Skin epidermis (tissue), 12 donors: ENCODE measurements at regions not wholly inside any gene's neighbourhood (a gene's known extent, or its start where the extent isn't known, plus 50 kb on each side); places are given as distances from the start of the nearest gene placed in this dataset.
"Not testable (repeated sequence)": the region's sequence is repeated elsewhere in the genome, so short reads cannot be mapped to it uniquely, and the experiment has no call there.

ENCODE experiments used
- H3K27ac ChIP-seq, 21 experiments: fragments of 200-600 bp; sonication (generic) in 11 of 21; one replicate each; pipeline ENCODE4 v1.5.0; 2020; ENCODE audit warnings: mild to moderate bottlenecking in 3 of 21, inconsistent platforms in 2 of 21, moderate library complexity in 2 of 21
- H3K4me3 ChIP-seq, 7 experiments: fragments of 200-600 bp; sonication (generic) in 2 of 7; one replicate each; pipeline ENCODE4 v1.5.0; 2020; ENCODE audit warnings: inconsistent platforms in 2 of 7, mild to moderate bottlenecking in 2 of 7, moderate library complexity in 1 of 7

GRCh38 chr1:194930132-194930531 lies 1678.1 kb downstream of the KCNT2 start:
- no peak overlapping the region for H3K4me3 ChIP-seq
- no peak overlapping the region for H3K27ac ChIP-seq

- Histone ChIP-seq H3K27ac (no peak overlapping the region), H3K4me3 (no peak overlapping the region)
Observed at GRCh38 chr1:194929357-194929756, 1678.9 kb downstream of the KCNT2 start.

DNA sequence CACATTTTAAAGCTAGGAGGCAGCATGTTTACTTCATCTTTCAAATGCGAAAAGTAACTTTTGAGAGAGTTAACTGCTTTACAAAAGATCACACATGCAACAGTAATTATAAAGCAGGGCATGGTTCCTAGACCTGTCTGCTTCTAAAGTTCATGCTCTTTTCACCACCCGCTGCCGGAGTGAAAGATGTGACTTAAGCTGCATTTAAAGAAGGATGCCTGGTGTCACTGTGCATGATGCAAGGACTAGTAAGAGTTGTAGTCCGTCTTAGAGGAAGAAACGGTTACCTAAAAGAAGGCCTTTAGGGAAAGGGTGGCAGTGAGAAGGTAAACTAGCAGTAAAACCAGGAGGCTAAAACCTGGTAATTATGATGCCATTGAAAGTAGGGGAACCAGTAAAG lies 1689.1 kb downstream of the KCNT2 start:
- Histone ChIP-seq H3K4me3 (no peak overlapping the region), H3K27ac (no peak overlapping the region)

DNA sequence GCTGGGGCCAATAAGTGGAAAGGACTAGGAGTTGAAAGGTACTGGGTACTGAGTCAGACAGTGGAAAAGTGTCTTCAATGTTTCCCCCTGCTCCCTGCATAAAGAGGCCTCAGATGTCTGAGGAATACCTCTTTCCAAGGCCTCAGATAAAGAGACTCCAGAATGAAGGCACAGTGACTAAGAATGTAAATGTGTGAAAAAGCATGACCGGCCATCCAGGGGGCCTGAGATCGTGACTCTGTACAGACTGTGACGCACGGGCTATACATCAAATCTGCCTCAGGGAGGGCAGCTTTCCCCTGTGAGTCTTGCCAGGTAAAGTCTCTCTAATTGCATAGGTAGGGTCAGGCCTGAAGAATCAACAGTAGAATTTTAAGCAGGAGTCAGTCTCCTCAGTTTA lies 1690.5 kb downstream of the KCNT2 start:
- Histone ChIP-seq H3K4me3 (no peak overlapping the region), H3K27ac (no peak overlapping the region)

DNA sequence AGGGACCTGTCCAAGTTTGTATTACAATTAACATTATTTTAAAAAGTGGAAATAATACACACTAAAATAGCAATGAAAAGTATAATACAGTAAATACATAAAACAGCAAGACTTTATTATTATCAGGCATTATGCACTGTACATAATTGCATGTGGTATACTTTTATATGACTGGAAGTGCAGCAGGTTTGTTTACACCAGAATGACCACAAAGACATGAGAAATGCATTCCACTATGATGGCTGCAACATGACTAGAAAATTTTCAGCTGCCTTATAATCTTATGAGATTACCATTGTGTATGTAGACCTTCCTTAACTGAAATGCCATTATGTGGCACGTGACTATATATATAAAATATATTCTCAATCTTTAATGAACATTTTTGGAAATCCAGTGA lies 1699.6 kb downstream of the KCNT2 start:
- no peak overlapping the region for H3K4me3 ChIP-seq
- no peak overlapping the region for H3K27ac ChIP-seq

- no peak overlapping the region for H3K4me3 ChIP-seq
- no peak overlapping the region for H3K27ac ChIP-seq
Observed at GRCh38 chr1:194903524-194903923, 1704.7 kb downstream of the KCNT2 start.

- Histone ChIP-seq H3K27ac (no peak overlapping the region), H3K4me3 (no peak overlapping the region)
Observed at GRCh38 chr1:194889310-194889709, 1702.9 kb upstream of the B3GALT2 start.

- Histone ChIP-seq H3K27ac (no peak overlapping the region), H3K4me3 (no peak overlapping the region)
Observed at GRCh38 chr1:194870860-194871259, 1684.4 kb upstream of the B3GALT2 start.

DNA sequence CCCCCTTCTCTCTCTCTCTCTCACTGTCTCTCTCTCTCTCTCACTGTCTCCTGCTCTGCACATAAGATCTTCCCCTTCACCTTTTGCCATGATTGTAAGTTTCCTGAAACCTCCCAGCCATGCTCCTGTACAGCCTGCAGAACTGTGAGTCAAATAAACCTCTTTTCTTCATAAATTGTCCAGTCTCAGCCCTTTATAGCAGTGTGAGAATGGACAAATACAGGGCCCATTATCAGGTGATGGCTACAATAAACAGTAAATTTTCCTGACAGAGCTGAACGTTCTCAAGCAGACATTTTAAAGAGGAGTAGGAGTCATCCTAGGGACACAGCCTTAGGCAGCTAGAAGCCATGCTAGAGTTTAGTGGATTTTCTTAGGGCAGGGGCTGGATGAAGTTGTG lies 1679.7 kb upstream of the B3GALT2 start:
- Histone ChIP-seq H3K27ac (no peak overlapping the region), H3K4me3 (no peak overlapping the region)

DNA sequence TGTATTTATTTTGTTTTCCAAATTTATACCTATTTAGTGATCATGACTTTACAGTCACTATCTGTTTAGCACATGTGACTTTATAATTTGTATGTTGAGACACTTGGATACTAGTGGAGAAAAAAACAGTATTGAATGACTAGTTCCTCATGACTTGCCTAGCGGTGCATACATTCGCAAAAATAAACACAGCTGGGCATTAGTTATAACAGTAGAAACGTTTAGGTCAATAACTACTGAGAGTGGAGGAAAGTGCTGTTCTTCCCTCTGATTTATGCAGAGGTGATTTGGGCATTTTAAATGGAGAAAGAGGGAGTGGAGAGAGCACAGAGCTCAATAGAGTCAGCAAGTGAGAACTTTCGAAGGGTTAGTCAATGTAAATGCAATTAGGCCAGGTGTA lies 1679.0 kb upstream of the B3GALT2 start:
- H3K4me3 ChIP-seq, result no peak overlapping the region
- no peak overlapping the region for H3K27ac ChIP-seq

GRCh38 chr1:194862129-194862528 lies 1675.7 kb upstream of the B3GALT2 start:
- H3K4me3 ChIP-seq, result no peak overlapping the region
- H3K27ac ChIP-seq, result no peak overlapping the region

DNA sequence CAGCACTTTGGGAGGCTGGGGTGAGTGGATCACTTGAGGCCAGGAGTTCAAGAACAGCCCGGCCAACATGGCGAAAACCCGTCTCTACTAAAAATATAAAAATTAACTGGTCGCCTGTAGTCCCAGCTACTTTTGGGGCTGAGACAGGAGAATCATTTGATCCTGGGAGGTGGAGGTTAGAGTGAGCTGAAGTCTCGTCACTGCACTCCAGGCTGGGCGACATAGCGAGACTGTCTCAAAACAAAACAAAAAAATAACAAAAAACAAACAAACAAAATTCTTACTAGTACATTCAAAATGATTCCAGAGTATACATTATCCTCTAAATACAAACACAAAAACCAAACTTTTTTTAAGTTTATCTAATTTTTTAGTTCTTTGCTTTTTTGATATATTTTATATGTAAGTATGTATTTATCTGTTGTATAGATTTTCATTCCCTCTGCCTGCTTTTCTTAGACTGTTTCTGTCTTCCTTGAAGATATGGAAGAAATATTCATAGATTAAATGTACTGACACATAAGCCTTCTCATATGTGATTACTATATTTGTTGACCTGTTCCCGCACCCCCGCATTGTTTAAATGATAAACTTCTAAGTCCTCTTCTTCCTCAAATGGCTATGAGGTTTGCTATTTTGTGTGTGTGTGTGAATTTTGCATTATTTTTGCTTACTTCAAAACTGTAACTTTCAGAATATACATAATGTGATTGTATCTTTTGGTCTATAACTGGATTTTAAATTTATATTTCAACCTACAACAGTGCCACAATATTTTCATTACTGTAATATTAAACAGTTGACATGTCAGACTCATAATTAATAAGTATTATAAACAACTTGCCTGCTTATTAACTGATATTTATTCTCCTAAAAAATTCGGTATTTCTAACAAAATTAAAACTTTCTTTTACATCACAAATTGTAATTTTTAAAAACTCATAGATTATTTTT lies 1674.1 kb upstream of the B3GALT2 start:
- Histone ChIP-seq H3K4me3 (no peak overlapping the region), H3K27ac (no peak overlapping the region)

DNA sequence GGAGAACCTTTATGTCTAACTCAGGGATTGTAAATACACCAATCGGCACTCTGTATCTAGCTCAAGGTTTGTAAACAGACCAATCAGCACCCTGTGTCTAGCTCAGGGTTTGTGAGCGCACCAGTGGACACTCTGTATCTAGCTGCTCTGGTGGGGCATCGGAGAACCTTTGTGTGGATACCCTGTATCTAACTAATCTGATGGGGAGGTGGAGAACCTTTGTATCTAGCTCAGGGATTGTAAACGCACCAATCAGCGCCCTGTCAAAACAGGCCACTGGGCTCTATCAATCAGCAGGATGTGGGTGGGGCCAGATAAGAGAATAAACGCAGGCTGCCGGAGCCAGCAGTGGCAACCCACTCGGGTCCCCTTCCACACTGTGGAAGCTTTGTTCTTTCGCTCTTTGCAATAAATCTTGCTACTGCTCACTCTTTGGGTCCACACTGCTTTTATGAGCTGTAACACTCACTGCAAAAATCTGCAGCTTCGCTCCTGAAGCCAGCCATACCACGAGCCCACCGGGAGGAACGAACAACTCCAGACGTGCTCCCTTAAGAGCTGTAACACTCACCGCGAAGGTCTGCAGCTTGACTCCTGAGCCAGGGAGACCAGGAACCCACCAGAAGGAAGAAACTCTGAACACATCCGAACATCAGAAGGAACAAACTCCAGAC lies 1673.2 kb upstream of the B3GALT2 start:
- H3K27ac ChIP-seq, H3K4me3 ChIP-seq: not testable (repeated sequence)

DNA sequence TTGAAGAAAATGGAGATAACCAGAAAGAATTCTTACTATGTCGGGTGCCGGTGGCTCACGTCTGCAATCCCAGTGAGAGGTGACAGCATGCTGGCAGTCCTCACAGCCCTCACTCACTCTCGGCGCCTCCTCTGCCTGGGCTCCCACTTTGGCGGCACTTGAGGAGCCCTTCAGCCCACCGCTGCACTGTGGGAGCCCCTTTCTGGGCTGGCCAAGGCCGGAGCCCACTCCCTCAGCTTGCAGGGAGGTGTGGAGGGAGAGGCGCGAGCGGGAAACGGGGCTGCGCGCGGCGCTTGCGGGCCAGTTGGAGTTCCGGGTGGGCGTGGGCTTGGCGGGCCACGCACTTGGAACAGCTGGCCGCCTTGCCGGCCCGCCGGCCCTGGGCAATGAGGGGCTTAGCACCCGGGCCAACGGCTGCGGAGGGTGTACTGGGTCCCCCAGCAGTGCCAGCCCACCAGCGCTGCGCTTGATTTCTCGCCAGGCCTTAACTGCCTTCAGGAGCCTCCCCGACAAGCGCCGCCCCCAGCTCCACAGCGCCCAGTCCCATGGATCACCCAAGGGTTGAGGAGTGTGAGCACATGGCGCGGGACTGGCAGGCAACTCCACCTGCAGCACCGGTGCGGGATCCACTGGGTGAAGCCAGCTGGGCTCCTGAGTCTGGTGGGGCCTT lies 1672.5 kb upstream of the B3GALT2 start:
- not testable (repeated sequence) for H3K4me3 ChIP-seq, H3K27ac ChIP-seq

- Histone ChIP-seq H3K27ac (no peak overlapping the region), H3K4me3 (no peak overlapping the region)
Observed at GRCh38 chr1:194857413-194857812, 1671.0 kb upstream of the B3GALT2 start.

DNA sequence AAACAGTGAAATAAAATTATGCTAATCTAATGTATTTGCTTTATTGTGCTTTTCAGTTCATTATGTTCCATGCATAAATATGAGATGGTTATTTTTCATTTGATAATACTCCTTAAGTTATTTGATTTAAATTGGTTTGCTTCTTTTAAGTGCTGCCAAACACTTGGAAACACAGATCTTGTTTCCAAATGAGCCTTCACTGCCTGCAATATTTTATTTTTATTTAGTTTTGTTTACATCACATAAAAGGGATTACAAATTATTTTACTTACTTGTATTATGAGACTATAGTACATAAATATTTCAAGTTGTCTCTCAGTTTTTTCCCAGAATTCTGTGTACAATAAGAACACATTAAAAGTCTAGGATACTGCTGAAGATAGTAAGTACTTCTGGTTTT lies 1662.4 kb upstream of the B3GALT2 start:
- Histone ChIP-seq H3K4me3 (no peak overlapping the region), H3K27ac (no peak overlapping the region)

DNA sequence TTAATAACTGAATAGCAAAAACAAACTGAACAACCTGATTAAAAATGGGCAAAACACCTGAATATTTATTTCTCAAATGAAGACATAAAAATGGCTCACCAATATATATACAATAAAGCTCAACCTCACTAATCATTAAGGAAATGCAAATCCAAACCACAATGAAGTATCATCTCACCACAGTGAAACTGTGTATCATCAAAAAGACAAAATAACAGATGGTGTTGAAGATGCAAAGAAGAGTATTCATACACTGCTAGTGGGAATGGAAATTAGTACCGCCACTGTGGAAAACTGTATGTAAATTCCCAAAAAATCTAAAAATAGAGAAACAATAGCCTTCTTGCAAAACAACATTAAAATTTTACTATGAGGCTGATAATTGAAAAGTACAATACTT lies 1660.1 kb upstream of the B3GALT2 start:
- H3K4me3 ChIP-seq, result no peak overlapping the region
- no peak overlapping the region for H3K27ac ChIP-seq

- Histone ChIP-seq H3K4me3 (no peak overlapping the region), H3K27ac (no peak overlapping the region)
Observed at GRCh38 chr1:194843077-194843476, 1656.7 kb upstream of the B3GALT2 start.

DNA sequence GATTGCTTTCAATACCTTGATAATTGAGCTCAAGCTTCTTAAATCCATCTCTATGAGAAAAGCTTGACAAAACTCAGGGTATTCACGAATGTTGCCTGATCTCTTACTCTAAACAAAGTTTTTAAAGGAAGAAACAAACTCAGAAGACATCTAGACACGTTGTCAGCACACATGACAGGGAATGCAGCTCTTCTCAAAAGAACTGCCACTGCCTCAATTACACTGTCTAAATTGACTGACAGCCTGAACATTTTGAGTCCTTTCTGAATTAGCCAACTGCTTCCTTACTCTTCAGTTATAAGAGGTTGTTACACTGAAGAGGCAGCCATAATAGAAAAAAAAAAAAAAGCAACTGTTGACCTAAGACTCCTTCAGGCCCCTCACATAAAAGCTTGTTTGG lies 1646.7 kb upstream of the B3GALT2 start:
- Histone ChIP-seq H3K4me3 (no peak overlapping the region), H3K27ac (no peak overlapping the region)

DNA sequence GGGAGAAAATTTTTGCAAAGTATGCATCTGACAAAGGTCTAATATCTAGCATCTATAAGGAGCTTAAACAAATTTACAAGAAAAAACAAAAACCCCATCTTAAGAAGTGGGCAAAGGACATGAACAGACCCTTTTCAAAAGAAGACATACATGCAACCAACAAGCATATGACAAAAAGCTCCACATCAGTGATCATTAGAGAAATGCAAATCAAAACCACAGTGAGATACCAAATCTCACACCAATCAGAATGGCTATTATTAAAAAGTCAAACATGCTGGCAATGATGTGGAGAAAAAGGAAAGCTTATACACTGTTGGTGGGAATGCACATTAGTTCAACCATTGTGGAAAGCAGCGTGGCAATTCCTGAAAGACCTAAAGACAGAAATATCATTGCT lies 1645.2 kb upstream of the B3GALT2 start:
- H3K27ac ChIP-seq, H3K4me3 ChIP-seq: not testable (repeated sequence)

DNA sequence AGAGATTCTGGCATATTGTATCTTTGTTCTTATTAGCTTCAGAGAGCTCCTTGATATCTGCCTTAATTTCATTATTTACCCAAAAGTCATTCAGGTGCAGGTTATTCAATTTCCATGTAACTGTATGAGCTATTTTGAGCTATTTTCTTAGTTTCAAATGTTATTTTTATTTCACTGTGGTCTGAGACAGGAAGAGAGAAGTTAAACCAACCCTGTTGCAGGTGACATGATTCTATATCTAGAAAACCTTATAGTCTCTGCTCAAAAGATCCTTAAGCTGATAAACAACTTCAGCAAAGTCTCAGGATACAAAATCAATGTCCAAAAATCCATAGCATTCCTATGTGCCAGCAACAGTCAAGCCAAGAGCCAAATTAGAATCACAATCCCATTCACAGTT lies 1644.0 kb upstream of the B3GALT2 start:
- no peak overlapping the region for H3K27ac ChIP-seq
- H3K4me3 ChIP-seq, result no peak overlapping the region
